PC-9 (cell line): ENCODE measurements at regions not wholly inside any gene's neighbourhood (a gene's known extent, or its start where the extent isn't known, plus 50 kb on each side); places are given as distances from the start of the nearest gene placed in this dataset.
"Not testable (repeated sequence)": the region's sequence is repeated elsewhere in the genome, so short reads cannot be mapped to it uniquely, and the experiment has no call there.

ENCODE experiments used
- BruUV-seq: library from RNA; stranded (reverse); fragments of 400-500 nt; replicated peaks from 2 replicates; lab custom pipeline; 2021; lab: Mats Ljungman, UMichigan
- CTCF ChIA-PET: fragments of 300-600 bp; sonication (Branson Sonifier 250); formaldehyde crosslinking; loops from one replicate; lab custom pipeline; 2022; ENCODE audit warnings: antibody characterized with exemption; lab: Charles Lee
- POLR2A ChIA-PET: fragments of 300-600 bp; sonication (Branson Sonifier 250); formaldehyde crosslinking; loops from one replicate; lab custom pipeline; 2022; ENCODE audit warnings: antibody characterized with exemption; ENCODE audit not compliant: unreplicated experiment; lab: Charles Lee
- DNase-seq, 2 experiments: peaks; one replicate each; pipeline versions ENCODE4 v3.0.0 to v3.0.0-alpha.2; 2015 to 2022; ENCODE audit warnings: mixed read lengths in 1 of 2
- H2AFZ ChIP-seq: fragments of 200-600 bp; sonication (generic); 2 replicates; pipeline ENCODE4 v1.8.1; 2017; ENCODE audit warnings: antibody characterized with exemption
- H3F3A ChIP-seq: fragments of 200-600 bp; sonication (generic); 2 replicates; pipeline ENCODE4 v1.8.1; 2017; ENCODE audit warnings: antibody characterized with exemption, mild to moderate bottlenecking, low read depth; ENCODE audit not compliant: insufficient read depth
- H3K27ac ChIP-seq: fragments of 200-600 bp; sonication (generic); 2 replicates; pipeline ENCODE4 v1.6.1; 2016; ENCODE audit warnings: mixed run types
- H3K27me3 ChIP-seq: fragments of 200-600 bp; sonication (generic); 2 replicates; pipeline ENCODE4 v1.6.1; 2016; ENCODE audit warnings: low read depth, mixed run types; ENCODE audit not compliant: insufficient read depth
- H3K36me3 ChIP-seq: fragments of 200-600 bp; sonication (generic); 2 replicates; pipeline ENCODE4 v1.6.1; 2016; ENCODE audit warnings: low read depth, mixed run types
- H3K4me1 ChIP-seq: fragments of 200-600 bp; sonication (generic); replicated peaks from 2 replicates; pipeline ENCODE4 v1.6.1; 2016; ENCODE audit warnings: mixed run types; ENCODE audit not compliant: insufficient read depth
- H3K4me2 ChIP-seq: fragments of 200-600 bp; sonication (generic); 2 replicates; pipeline ENCODE4 v1.6.1; 2017; ENCODE audit warnings: mixed run types
- H3K4me3 ChIP-seq: fragments of 200-600 bp; sonication (generic); 2 replicates; pipeline ENCODE4 v1.6.1; 2016; ENCODE audit warnings: mixed run types
- H3K79me2 ChIP-seq: fragments of 200-600 bp; sonication (generic); 2 replicates; pipeline ENCODE4 v1.6.1; 2017; ENCODE audit warnings: low read depth, mixed run types
- H3K9me2 ChIP-seq: fragments of 200-600 bp; sonication (generic); 2 replicates; pipeline ENCODE4 v1.8.1; 2017; ENCODE audit warnings: mild to moderate bottlenecking; ENCODE audit not compliant: insufficient read depth
- H3K9me3 ChIP-seq: fragments of 200-600 bp; sonication (generic); 2 replicates; pipeline ENCODE4 v1.8.1; 2016; ENCODE audit warnings: low read depth; ENCODE audit not compliant: insufficient read depth
- H4K20me1 ChIP-seq: fragments of 200-600 bp; sonication (generic); 2 replicates; pipeline ENCODE4 v1.8.1; 2017; ENCODE audit not compliant: insufficient read depth
- intact Hi-C: fragments of 100-400 bp; cut with micrococcal nuclease; formaldehyde crosslinking; loops from one replicate; pipeline ENCODE4 v1.10.0; 2022; ENCODE audit not compliant: unreplicated experiment

GRCh38 chr9:41075671-41076070 is 52.8 kb downstream of the FOXD4L6 start:
- CTCF ChIA-PET, DNase-seq, H3F3A ChIP-seq: not testable (repeated sequence)

DNA sequence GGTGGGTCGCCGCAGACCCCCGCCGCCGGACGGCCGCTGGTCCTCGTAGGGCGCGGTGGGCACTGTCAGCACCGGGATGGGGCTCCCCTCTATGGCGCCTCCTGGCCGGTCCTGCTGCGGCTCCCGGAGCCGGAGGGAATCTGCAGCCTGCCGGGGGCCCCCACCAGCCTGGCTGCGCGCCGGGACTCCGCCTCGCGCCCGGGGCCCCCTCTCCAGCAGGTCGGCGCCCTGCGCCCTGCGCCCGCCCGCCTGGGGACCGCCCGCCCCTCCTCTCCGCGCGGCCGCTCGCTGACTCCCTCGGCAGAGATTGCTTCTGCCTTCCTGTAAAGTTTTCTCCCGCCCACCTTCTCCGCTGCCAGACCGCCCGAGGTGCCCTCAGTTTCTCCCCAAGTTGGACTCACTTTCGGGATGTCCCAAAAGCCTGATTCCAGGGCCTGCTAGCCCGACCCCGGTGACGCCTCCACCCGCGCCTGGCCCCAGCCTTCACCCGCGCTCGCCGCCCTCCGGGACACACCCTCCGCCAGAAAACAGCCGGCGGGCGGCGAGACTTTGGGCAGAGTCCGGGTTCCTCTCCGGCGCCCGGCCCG is 54.0 kb downstream of the FOXD4L6 start:
- H3K9me2 ChIP-seq, H3K79me2 ChIP-seq, BruUV-seq, H3K27ac ChIP-seq, H4K20me1 ChIP-seq, H3K4me3 ChIP-seq, CTCF ChIA-PET, H3K4me2 ChIP-seq, H3F3A ChIP-seq, POLR2A ChIA-PET, H3K27me3 ChIP-seq, H3K36me3 ChIP-seq, DNase-seq, intact Hi-C loops, H3K9me3 ChIP-seq, H2AFZ ChIP-seq, H3K4me1 ChIP-seq: not testable (repeated sequence)

More at GRCh38 chr9:41075671-41076070, 52.8 kb downstream of the FOXD4L6 start:
- H3K4me3 ChIP-seq, H3K4me2 ChIP-seq, POLR2A ChIA-PET, H2AFZ ChIP-seq, H3K4me1 ChIP-seq, H3K27me3 ChIP-seq, intact Hi-C loops, H4K20me1 ChIP-seq, BruUV-seq, H3K27ac ChIP-seq, H3K36me3 ChIP-seq, H3K9me2 ChIP-seq, H3K79me2 ChIP-seq, H3K9me3 ChIP-seq: not testable (repeated sequence)

GRCh38 chr9:41073471-41074243 is 54.8 kb downstream of the FOXD4L6 start:
- DNase-seq, CTCF ChIA-PET, H3K4me2 ChIP-seq, H3K4me1 ChIP-seq, H3K79me2 ChIP-seq, H4K20me1 ChIP-seq, H3K27me3 ChIP-seq, H3F3A ChIP-seq, H3K36me3 ChIP-seq, BruUV-seq, H3K4me3 ChIP-seq, intact Hi-C loops, H3K9me2 ChIP-seq, H3K27ac ChIP-seq, H2AFZ ChIP-seq, POLR2A ChIA-PET, H3K9me3 ChIP-seq: not testable (repeated sequence)

DNA sequence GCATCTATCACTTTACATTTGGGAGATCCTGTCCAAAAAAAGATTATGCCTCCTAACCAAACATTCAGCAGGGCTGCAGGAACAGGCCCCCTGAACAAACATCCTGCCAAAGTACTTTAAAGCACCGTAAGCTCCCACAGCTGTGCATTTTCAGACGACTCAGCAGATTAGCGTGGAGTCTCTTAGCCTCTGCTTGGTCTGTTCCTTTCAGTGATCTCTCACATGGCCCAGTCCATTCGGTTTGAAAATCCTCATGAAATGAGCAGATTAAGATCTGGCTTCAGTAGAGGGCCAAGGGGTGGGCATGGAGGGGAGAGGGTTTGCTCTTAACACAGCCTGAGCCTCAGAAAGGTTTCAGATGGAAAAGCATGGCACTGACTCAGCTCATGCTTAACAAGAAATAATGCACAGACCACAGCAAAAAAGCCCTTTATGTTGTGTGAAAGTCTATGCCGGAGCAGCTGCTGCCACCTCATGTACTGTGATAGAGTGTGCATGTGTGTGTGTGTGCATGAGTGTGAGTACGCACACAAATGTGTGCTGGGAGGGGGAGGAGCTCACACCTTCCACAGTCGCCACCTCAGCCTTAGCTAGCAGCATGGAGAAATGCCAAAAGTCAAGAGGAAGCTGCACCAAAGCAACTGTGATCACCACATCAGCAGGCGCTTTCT is 64.2 kb downstream of the FOXD4L6 start:
- H3K4me3 ChIP-seq, intact Hi-C loops, POLR2A ChIA-PET, H2AFZ ChIP-seq, H3K4me1 ChIP-seq, H3K27me3 ChIP-seq, H3F3A ChIP-seq, H3K9me3 ChIP-seq, H3K9me2 ChIP-seq, H4K20me1 ChIP-seq, DNase-seq, CTCF ChIA-PET, H3K27ac ChIP-seq, BruUV-seq, H3K36me3 ChIP-seq, H3K79me2 ChIP-seq, H3K4me2 ChIP-seq: not testable (repeated sequence)

- H3K27me3 ChIP-seq, BruUV-seq, H2AFZ ChIP-seq, H3K9me2 ChIP-seq, H3K4me2 ChIP-seq, H3K36me3 ChIP-seq, H3K4me1 ChIP-seq, H4K20me1 ChIP-seq, CTCF ChIA-PET, H3K4me3 ChIP-seq, H3K9me3 ChIP-seq, H3F3A ChIP-seq, POLR2A ChIA-PET, intact Hi-C loops, H3K79me2 ChIP-seq, DNase-seq, H3K27ac ChIP-seq: not testable (repeated sequence)
Observed at GRCh38 chr9:41063243-41063642, 65.2 kb downstream of the FOXD4L6 start.

DNA sequence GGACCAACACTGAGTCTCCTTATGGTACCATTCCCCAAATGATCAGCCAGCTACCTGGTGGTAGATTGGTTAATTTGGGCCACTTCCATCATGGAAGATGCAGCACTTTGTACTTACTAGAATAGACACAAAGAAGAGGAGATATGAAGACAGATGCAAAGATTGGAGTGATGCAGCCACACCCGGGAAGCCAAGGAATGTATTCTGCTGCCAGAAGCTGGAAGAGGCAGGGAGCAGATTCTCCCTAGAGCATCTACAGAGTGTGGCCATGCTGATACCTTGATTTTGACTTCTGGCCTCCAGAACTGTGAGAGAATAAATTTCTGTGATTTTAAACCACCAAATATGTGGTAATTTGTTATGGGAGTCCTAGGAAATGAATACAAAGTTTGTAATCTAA is 68.9 kb downstream of the FOXD4L6 start:
- H3K9me2 ChIP-seq, H3K36me3 ChIP-seq, H3K27me3 ChIP-seq, H4K20me1 ChIP-seq, H3K9me3 ChIP-seq, H3F3A ChIP-seq, H3K4me1 ChIP-seq, POLR2A ChIA-PET, H3K79me2 ChIP-seq, H3K4me3 ChIP-seq, intact Hi-C loops, CTCF ChIA-PET, H2AFZ ChIP-seq, H3K27ac ChIP-seq, DNase-seq, BruUV-seq, H3K4me2 ChIP-seq: not testable (repeated sequence)

DNA sequence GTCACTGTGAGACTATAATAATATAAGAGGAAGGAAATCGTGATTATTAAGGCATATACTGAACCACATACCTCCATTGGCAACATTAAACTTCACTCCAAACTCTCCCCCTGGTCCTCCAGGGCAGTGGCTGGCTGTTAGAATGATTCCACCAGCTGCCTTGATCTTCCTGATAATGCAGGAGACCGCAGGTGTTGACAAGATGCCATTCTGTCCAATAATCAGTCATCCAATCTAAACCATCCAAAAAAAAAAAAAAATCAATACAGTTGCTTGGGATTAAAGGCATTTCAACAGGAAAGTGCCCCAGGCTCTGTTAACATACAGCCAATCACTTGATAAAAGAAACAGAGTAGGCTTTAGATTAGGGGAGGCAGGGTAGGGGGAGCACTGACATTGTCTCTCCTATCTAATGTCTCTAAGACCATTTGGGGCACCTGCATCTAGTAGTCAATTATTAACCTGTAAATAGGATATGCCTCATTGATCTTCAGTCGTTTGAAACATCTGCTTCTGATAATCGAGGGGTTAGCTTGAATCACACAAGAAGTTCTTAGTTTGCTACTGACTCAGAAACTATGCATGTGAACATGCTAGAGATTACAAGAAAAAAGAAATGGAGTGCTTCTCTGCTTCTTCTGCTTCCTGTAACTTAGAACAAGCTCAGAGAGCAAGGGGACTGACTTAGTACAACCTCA is 74.7 kb downstream of the FOXD4L6 start:
- H3K36me3 ChIP-seq, H4K20me1 ChIP-seq, H3K27ac ChIP-seq, H3F3A ChIP-seq, H3K9me3 ChIP-seq, H3K4me1 ChIP-seq, CTCF ChIA-PET, H3K27me3 ChIP-seq, H3K4me3 ChIP-seq, DNase-seq, H3K9me2 ChIP-seq, POLR2A ChIA-PET, H2AFZ ChIP-seq, H3K4me2 ChIP-seq, H3K79me2 ChIP-seq, BruUV-seq, intact Hi-C loops: not testable (repeated sequence)
